BLaER1 treated with 17β-estradiol and CSF1 and Interleukin-3, amounts not matched to agents 10 nM and 100 nM (cell line): ENCODE measurements at regions not wholly inside any gene's neighbourhood (a gene's known extent, or its start where the extent isn't known, plus 50 kb on each side); places are given as distances from the start of the nearest gene placed in this dataset.
"Not testable (repeated sequence)": the region's sequence is repeated elsewhere in the genome, so short reads cannot be mapped to it uniquely, and the experiment has no call there.

Source experiments
- H3K27ac ChIP-seq, 11 experiments: shearing (Covaris generic); formaldehyde crosslinking; 2 replicates each; pipeline ENCODE4 v1.8.1; 2022
- H3K27me3 ChIP-seq, 11 experiments: shearing (Covaris generic); formaldehyde crosslinking; 2 replicates each; pipeline ENCODE4 v1.8.1; 2022
- H3K36me3 ChIP-seq, 11 experiments: shearing (Covaris generic); formaldehyde crosslinking; 2 replicates each; pipeline ENCODE4 v1.8.1; 2022
- H3K4me1 ChIP-seq, 10 experiments: shearing (Covaris generic); formaldehyde crosslinking; 2 replicates each; pipeline ENCODE4 v1.8.1; 2022
- H3K4me2 ChIP-seq, 11 experiments: shearing (Covaris generic); formaldehyde crosslinking; 2 replicates each; pipeline ENCODE4 v1.8.1; 2022
- H3K4me3 ChIP-seq, 10 experiments: shearing (Covaris generic); formaldehyde crosslinking; 2 replicates each; pipeline ENCODE4 v1.8.1; 2022
- H3K9ac ChIP-seq, 11 experiments: shearing (Covaris generic); formaldehyde crosslinking; 2 replicates each; pipeline ENCODE4 v1.8.1; 2022
- H3K9me3 ChIP-seq, 11 experiments: shearing (Covaris generic); formaldehyde crosslinking; replicated peaks in 1 of 11; 2 replicates each; pipeline ENCODE4 v1.8.1; 2022
- H4K20me1 ChIP-seq, 11 experiments: shearing (Covaris generic); formaldehyde crosslinking; 2 replicates each; pipeline ENCODE4 v1.8.1; 2022
- Cebpa-rat ChIP-seq, 11 experiments: shearing (Covaris generic); IDR thresholded peaks; 2 replicates each; pipeline ENCODE4 v1.8.1; 2022

GRCh38 chr4:72864898-72865297 is 204.6 kb downstream of the COX18 start:
- no peak overlapping the region for H3K4me3 ChIP-seq
- H3K27ac ChIP-seq: no peak overlapping the region
- H3K9ac ChIP-seq: no peak overlapping the region
- H3K36me3 ChIP-seq: no peaks in the 10 kb centered on the region
- H3K4me1 ChIP-seq: no peaks in the 10 kb centered on the region
- H3K9me3 ChIP-seq: peaks cover 5 to 20% (median 12%) of the 10 kb centered on the region in 11 experiments; a peak in 12 of 22 replicates
- no peak for TF ChIP-seq Cebpa-rat (IDR thresholded peaks at IDR 0.05)
- H3K27me3 ChIP-seq: no peaks in the 10 kb centered on the region
- no peak overlapping the region for H3K4me2 ChIP-seq
- H4K20me1 ChIP-seq: no peaks in the 10 kb centered on the region

- H3K27ac ChIP-seq, H3K4me1 ChIP-seq, H3K4me3 ChIP-seq, H3K36me3 ChIP-seq, H3K9ac ChIP-seq, H4K20me1 ChIP-seq, H3K27me3 ChIP-seq, H3K4me2 ChIP-seq: not testable (repeated sequence)
- peaks cover 5 to 20% (median 12%) of the 10 kb centered on the region in 11 experiments; a peak in 12 of 22 replicates for H3K9me3 ChIP-seq
These were observed 205.2 kb downstream of the COX18 start for GRCh38 chr4:72864277-72864676.

- no peak overlapping the region for H3K9ac ChIP-seq
- H3K27ac ChIP-seq: no peak overlapping the region
- no peaks in the 10 kb centered on the region for H3K9me3 ChIP-seq
- H3K4me1 ChIP-seq: no peaks in the 10 kb centered on the region
- no peak overlapping the region for H3K4me3 ChIP-seq
- no peaks in the 10 kb centered on the region for H4K20me1 ChIP-seq
- TF ChIP-seq Cebpa-rat (IDR thresholded peaks at IDR 0.05): no peak
- no peak overlapping the region for H3K4me2 ChIP-seq
- H3K27me3 ChIP-seq: no peaks in the 10 kb centered on the region
- no peaks in the 10 kb centered on the region for H3K36me3 ChIP-seq
These were observed 208.8 kb downstream of the COX18 start for GRCh38 chr4:72860766-72861165.

GRCh38 chr4:72858328-72858727 is 211.2 kb downstream of the COX18 start:
- H3K4me1 ChIP-seq: no peaks in the 10 kb centered on the region
- H3K4me2 ChIP-seq: no peak overlapping the region
- TF ChIP-seq Cebpa-rat (IDR thresholded peaks at IDR 0.05): no peak
- no peak overlapping the region for H3K27ac ChIP-seq
- no peaks in the 10 kb centered on the region for H3K9me3 ChIP-seq
- H3K36me3 ChIP-seq: no peaks in the 10 kb centered on the region
- H3K27me3 ChIP-seq: no peaks in the 10 kb centered on the region
- H3K4me3 ChIP-seq: no peak overlapping the region
- no peaks in the 10 kb centered on the region for H4K20me1 ChIP-seq
- no peak overlapping the region for H3K9ac ChIP-seq

GRCh38 chr4:72857787-72858186 is 211.7 kb downstream of the COX18 start:
- no peak for TF ChIP-seq Cebpa-rat (IDR thresholded peaks at IDR 0.05)
- Histone ChIP-seq H3K27me3 (no peaks in the 10 kb centered on the region), H3K4me2 (no peak overlapping the region), H3K4me1 (no peaks in the 10 kb centered on the region), H4K20me1 (no peaks in the 10 kb centered on the region), H3K27ac (no peak overlapping the region), H3K9me3 (no peaks in the 10 kb centered on the region), H3K36me3 (no peaks in the 10 kb centered on the region), H3K4me3 (no peak overlapping the region), H3K9ac (no peak overlapping the region)

- no peaks in the 10 kb centered on the region for H4K20me1 ChIP-seq
- H3K27ac ChIP-seq: no peak overlapping the region
- no peak overlapping the region for H3K4me2 ChIP-seq
- no peak overlapping the region for H3K4me3 ChIP-seq
- no peaks in the 10 kb centered on the region for H3K4me1 ChIP-seq
- no peak for TF ChIP-seq Cebpa-rat (IDR thresholded peaks at IDR 0.05)
- H3K9me3 ChIP-seq: no peaks in the 10 kb centered on the region
- H3K27me3 ChIP-seq: no peaks in the 10 kb centered on the region
- H3K9ac ChIP-seq: no peak overlapping the region
- H3K36me3 ChIP-seq: no peaks in the 10 kb centered on the region
These were observed 212.3 kb downstream of the COX18 start for GRCh38 chr4:72857216-72857615.

GRCh38 chr4:72846280-72847111 is 223.0 kb downstream of the COX18 start:
- H3K9me3 ChIP-seq: peaks cover 0 to 13% (median 0%) of the 10 kb centered on the region in 11 experiments; a peak in 6 of 22 replicates
- no peaks in the 10 kb centered on the region for H3K27me3 ChIP-seq
- H4K20me1 ChIP-seq: no peaks in the 10 kb centered on the region
- no peak for TF ChIP-seq Cebpa-rat (IDR thresholded peaks at IDR 0.05)
- H3K4me2 ChIP-seq: peak overlapping the region in 5 of 11 experiments; percentile 11 to 47 (median 35); a peak in 7 of 22 replicates
- H3K4me1 ChIP-seq: peaks cover 0 to 11% (median 4%) of the 10 kb centered on the region in 10 experiments; a peak in 8 of 20 replicates
- H3K4me3 ChIP-seq: no peak overlapping the region
- H3K27ac ChIP-seq: peak overlapping the region in 4 of 11 experiments; percentile 49 to 70 (median 61); a peak in 8 of 22 replicates
- H3K36me3 ChIP-seq: no peaks in the 10 kb centered on the region
- peak overlapping the region in 2 of 11 experiments; percentile 30 to 46; a peak in 2 of 22 replicates for H3K9ac ChIP-seq

- no peaks in the 10 kb centered on the region for H3K27me3 ChIP-seq
- no peaks in the 10 kb centered on the region for H4K20me1 ChIP-seq
- no peak overlapping the region for H3K9ac ChIP-seq
- H3K27ac ChIP-seq: no peak overlapping the region
- H3K9me3 ChIP-seq: peaks cover 0 to 8% (median 0%) of the 10 kb centered on the region in 11 experiments; a peak in 3 of 22 replicates
- peaks cover 0 to 11% (median 4%) of the 10 kb centered on the region in 10 experiments; a peak in 8 of 20 replicates for H3K4me1 ChIP-seq
- no peak overlapping the region for H3K4me3 ChIP-seq
- no peak overlapping the region for H3K4me2 ChIP-seq
- H3K36me3 ChIP-seq: no peaks in the 10 kb centered on the region
- no peak for TF ChIP-seq Cebpa-rat (IDR thresholded peaks at IDR 0.05)
These were observed 226.1 kb downstream of the COX18 start for GRCh38 chr4:72843466-72843865.

- no peak overlapping the region for H3K4me2 ChIP-seq
- H4K20me1 ChIP-seq: no peaks in the 10 kb centered on the region
- H3K9ac ChIP-seq: no peak overlapping the region
- no peak for TF ChIP-seq Cebpa-rat (IDR thresholded peaks at IDR 0.05)
- no peak overlapping the region for H3K4me3 ChIP-seq
- no peak overlapping the region for H3K27ac ChIP-seq
- peaks cover 0 to 8% (median 0%) of the 10 kb centered on the region in 11 experiments; a peak in 2 of 22 replicates for H3K9me3 ChIP-seq
- peaks cover 0 to 11% (median 4%) of the 10 kb centered on the region in 10 experiments; a peak in 8 of 20 replicates for H3K4me1 ChIP-seq
- no peaks in the 10 kb centered on the region for H3K27me3 ChIP-seq
- H3K36me3 ChIP-seq: no peaks in the 10 kb centered on the region
These were observed 227.2 kb downstream of the COX18 start for GRCh38 chr4:72842323-72842722.

GRCh38 chr4:72840166-72840565 is 229.3 kb downstream of the COX18 start:
- not testable (repeated sequence) for H3K4me1 ChIP-seq, H3K4me2 ChIP-seq

More at GRCh38 chr4:72840166-72840565, 229.3 kb downstream of the COX18 start:
- not testable (repeated sequence) for H3K27ac ChIP-seq, H3K27me3 ChIP-seq, H3K36me3 ChIP-seq, H3K4me3 ChIP-seq, H3K9me3 ChIP-seq, H3K9ac ChIP-seq, H4K20me1 ChIP-seq
